C4-2B (cell line): ENCODE measurements at regions not wholly inside any gene's neighbourhood (a gene's known extent, or its start where the extent isn't known, plus 50 kb on each side); places are given as distances from the start of the nearest gene placed in this dataset.

ENCODE experiments used
- CTCF ChIP-seq: fragments of 450-650 bp; conservative IDR thresholded peaks from 2 replicates; pipeline ENCODE4 v1.5.1; 2017; ENCODE audit warnings: mild to moderate bottlenecking
- ZFX ChIP-seq: fragments of 450-650 bp; IDR thresholded peaks from 2 replicates; pipeline ENCODE4 v1.6.1; 2017

GRCh38 chr1:68585351-68585750, 88.5 kb upstream of the DEPDC1 start:
- TF ChIP-seq CTCF = no peak
- TF ChIP-seq ZFX = no peak
